WTC11 (cell line): ENCODE measurements at regions not wholly inside any gene's neighbourhood (a gene's known extent, or its start where the extent isn't known, plus 50 kb on each side); places are given as distances from the start of the nearest gene placed in this dataset.

Experiments used
- ATAC-seq: fragments of 200-7000 bp; cut with Tn5 transposase; 2 replicates; pipeline ENCODE4 v1.10.0; 2021; ENCODE audit warnings: mild to moderate bottlenecking, moderate library complexity
- CTCF ChIA-PET: fragments of 300-600 bp; sonication (Branson Sonifier 250); formaldehyde crosslinking; loops from one replicate; lab custom pipeline; 2021; ENCODE audit warnings: antibody characterized with exemption; lab: Charles Lee
- POLR2A ChIA-PET: fragments of 350-600 bp; sonication (Branson Sonifier 250); formaldehyde crosslinking; loops from one replicate; lab custom pipeline; 2021; ENCODE audit warnings: antibody characterized with exemption; lab: Charles Lee
- DNase-seq: peaks from one replicate; pipeline ENCODE4 v3.0.0; 2021; ENCODE audit warnings: low spot score
- H3K27ac Mint-ChIP-seq: 2 replicates; pipeline ENCODE4 v1.8.0; 2021; ENCODE audit warnings: mixed read lengths
- H3K27me3 Mint-ChIP-seq: 2 replicates; pipeline ENCODE4 v1.8.0; 2021; ENCODE audit warnings: low read depth, mild to moderate bottlenecking, moderate library complexity, mixed read lengths
- H3K36me3 Mint-ChIP-seq: 2 replicates; pipeline ENCODE4 v1.8.0; 2021; ENCODE audit warnings: mixed read lengths
- H3K4me1 Mint-ChIP-seq: 2 replicates; pipeline ENCODE4 v1.8.0; 2022; ENCODE audit warnings: mixed read lengths
- H3K4me3 Mint-ChIP-seq: 2 replicates; pipeline ENCODE4 v1.8.0; 2021; ENCODE audit warnings: mild to moderate bottlenecking, moderate library complexity, mixed read lengths
- H3K9me3 Mint-ChIP-seq: 2 replicates; pipeline ENCODE4 v1.8.0; 2021; ENCODE audit warnings: mixed read lengths
- CREM ChIP-seq: sonication (generic); formaldehyde crosslinking; IDR thresholded peaks from 2 replicates; pipeline ENCODE4 v1.8.1; 2022; ENCODE audit warnings: mild to moderate bottlenecking, missing genetic modification reagents, moderate library complexity
- ELF4 ChIP-seq: sonication (generic); formaldehyde crosslinking; IDR thresholded peaks from 2 replicates; pipeline ENCODE4 v1.8.1; 2022; ENCODE audit warnings: low read depth, mild to moderate bottlenecking, moderate library complexity, missing genetic modification reagents
- ETV6 ChIP-seq: sonication (generic); formaldehyde crosslinking; IDR thresholded peaks from 2 replicates; pipeline ENCODE4 v1.8.1; 2022; ENCODE audit warnings: mild to moderate bottlenecking, missing genetic modification reagents
- GRHL2 ChIP-seq: fragments of 250-450 bp; sonication (Bioruptor Pico); IDR thresholded peaks from 2 replicates; pipeline ENCODE4 v1.8.0; 2022; ENCODE audit warnings: mild to moderate bottlenecking, moderate library complexity; ENCODE audit not compliant: insufficient replicate concordance, severe bottlenecking
- GTF2I ChIP-seq: fragments of 250-450 bp; sonication (Bioruptor Pico); conservative IDR thresholded peaks from 2 replicates; pipeline ENCODE4 v1.4.0; 2021; ENCODE audit warnings: mild to moderate bottlenecking
- HMGA2 ChIP-seq: fragments of 250-450 bp; sonication (Bioruptor Pico); IDR thresholded peaks from 2 replicates; pipeline ENCODE4 v1.4.0; 2021; ENCODE audit warnings: mild to moderate bottlenecking, moderate library complexity
- JAZF1 ChIP-seq: fragments of 250-450 bp; sonication (Bioruptor Pico); IDR thresholded peaks from 2 replicates; pipeline ENCODE4 v1.9.0; 2021; ENCODE audit warnings: moderate library complexity, mild to moderate bottlenecking, inconsistent platforms
- NFYB ChIP-seq: sonication (generic); formaldehyde crosslinking; conservative IDR thresholded peaks from 2 replicates; pipeline ENCODE4 v1.8.0; 2022; ENCODE audit warnings: low read depth, missing genetic modification reagents
- TP53 ChIP-seq: sonication (generic); formaldehyde crosslinking; IDR thresholded peaks from 2 replicates; pipeline ENCODE4 v1.8.1; 2023; ENCODE audit warnings: mild to moderate bottlenecking, missing genetic modification reagents
- ZNF219 ChIP-seq: sonication (generic); formaldehyde crosslinking; IDR thresholded peaks from 2 replicates; pipeline ENCODE4 v1.8.0; 2023; ENCODE audit warnings: missing genetic modification reagents, mild to moderate bottlenecking, borderline replicate concordance
- ZNF423 ChIP-seq: fragments of 250-450 bp; sonication (Bioruptor Pico); IDR thresholded peaks from 2 replicates; pipeline ENCODE4 v2.1.2; 2022; ENCODE audit warnings: mild to moderate bottlenecking, moderate library complexity
- ZNF671 ChIP-seq: fragments of 250-450 bp; sonication (Bioruptor Pico); IDR thresholded peaks from 2 replicates; pipeline ENCODE4 v1.8.0; 2021; ENCODE audit warnings: mild to moderate bottlenecking
- TF ChIP-seq, protein P1 (sequence below): sonication (generic); formaldehyde crosslinking; IDR thresholded peaks from 2 replicates; pipeline ENCODE4 v1.8.0; 2023; ENCODE audit warnings: mild to moderate bottlenecking, missing genetic modification reagents
- TF ChIP-seq, protein P2 (sequence below): sonication (generic); formaldehyde crosslinking; IDR thresholded peaks from 2 replicates; pipeline ENCODE4 v1.8.0; 2022; ENCODE audit warnings: mild to moderate bottlenecking, missing genetic modification reagents
- TF ChIP-seq, protein P3 (sequence below): sonication (generic); formaldehyde crosslinking; IDR thresholded peaks from 2 replicates; pipeline ENCODE4 v1.8.1; 2022; ENCODE audit warnings: missing genetic modification reagents, borderline replicate concordance
- TF ChIP-seq, protein P4 (sequence below): fragments of 250-450 bp; sonication (Bioruptor Pico); IDR thresholded peaks from 2 replicates; pipeline ENCODE4 v1.9.0; 2021; ENCODE audit warnings: mild to moderate bottlenecking
- TF ChIP-seq, protein P5 (sequence below): sonication (generic); formaldehyde crosslinking; IDR thresholded peaks from 2 replicates; pipeline ENCODE4 v1.8.1; 2022; ENCODE audit warnings: mild to moderate bottlenecking, moderate library complexity, missing genetic modification reagents
- TF ChIP-seq, protein P6 (sequence below): sonication (generic); formaldehyde crosslinking; IDR thresholded peaks from 2 replicates; pipeline ENCODE4 v1.8.1; 2023; ENCODE audit warnings: mild to moderate bottlenecking, missing genetic modification reagents

DNA sequence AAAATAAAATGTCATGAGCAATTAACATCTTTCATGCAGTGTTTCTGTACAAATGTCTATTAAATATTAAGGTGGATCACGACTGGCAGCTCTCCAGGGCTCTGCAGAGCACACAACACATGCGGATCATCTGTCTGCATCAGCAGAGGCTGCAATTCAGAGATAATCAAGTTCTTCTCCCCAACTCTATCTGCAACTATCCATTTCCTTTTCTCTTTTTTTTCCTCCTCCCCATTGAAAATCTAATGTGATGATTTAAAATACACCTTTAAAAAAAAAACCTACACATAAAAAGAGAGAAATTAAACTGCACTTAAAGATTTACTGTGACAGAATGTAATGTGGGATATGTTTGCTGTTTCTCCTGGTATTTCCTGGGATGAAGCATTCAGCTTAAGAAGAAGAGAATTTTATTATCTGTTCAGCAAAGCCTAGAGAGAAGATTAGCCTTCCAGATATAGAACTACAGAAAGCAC, 352.6 kb upstream of the CCDC54 start (continued):
- no peak for TF ChIP-seq ZNF219 (CRISPR knock-in tag)
- TF ChIP-seq GTF2I (CRISPR knock-in tag) = no peak
- TF ChIP-seq, protein P1, sequence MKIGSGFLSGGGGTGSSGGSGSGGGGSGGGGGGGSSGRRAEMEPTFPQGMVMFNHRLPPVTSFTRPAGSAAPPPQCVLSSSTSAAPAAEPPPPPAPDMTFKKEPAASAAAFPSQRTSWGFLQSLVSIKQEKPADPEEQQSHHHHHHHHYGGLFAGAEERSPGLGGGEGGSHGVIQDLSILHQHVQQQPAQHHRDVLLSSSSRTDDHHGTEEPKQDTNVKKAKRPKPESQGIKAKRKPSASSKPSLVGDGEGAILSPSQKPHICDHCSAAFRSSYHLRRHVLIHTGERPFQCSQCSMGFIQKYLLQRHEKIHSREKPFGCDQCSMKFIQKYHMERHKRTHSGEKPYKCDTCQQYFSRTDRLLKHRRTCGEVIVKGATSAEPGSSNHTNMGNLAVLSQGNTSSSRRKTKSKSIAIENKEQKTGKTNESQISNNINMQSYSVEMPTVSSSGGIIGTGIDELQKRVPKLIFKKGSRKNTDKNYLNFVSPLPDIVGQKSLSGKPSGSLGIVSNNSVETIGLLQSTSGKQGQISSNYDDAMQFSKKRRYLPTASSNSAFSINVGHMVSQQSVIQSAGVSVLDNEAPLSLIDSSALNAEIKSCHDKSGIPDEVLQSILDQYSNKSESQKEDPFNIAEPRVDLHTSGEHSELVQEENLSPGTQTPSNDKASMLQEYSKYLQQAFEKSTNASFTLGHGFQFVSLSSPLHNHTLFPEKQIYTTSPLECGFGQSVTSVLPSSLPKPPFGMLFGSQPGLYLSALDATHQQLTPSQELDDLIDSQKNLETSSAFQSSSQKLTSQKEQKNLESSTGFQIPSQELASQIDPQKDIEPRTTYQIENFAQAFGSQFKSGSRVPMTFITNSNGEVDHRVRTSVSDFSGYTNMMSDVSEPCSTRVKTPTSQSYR (CRISPR knock-in tag) = no peak

DNA sequence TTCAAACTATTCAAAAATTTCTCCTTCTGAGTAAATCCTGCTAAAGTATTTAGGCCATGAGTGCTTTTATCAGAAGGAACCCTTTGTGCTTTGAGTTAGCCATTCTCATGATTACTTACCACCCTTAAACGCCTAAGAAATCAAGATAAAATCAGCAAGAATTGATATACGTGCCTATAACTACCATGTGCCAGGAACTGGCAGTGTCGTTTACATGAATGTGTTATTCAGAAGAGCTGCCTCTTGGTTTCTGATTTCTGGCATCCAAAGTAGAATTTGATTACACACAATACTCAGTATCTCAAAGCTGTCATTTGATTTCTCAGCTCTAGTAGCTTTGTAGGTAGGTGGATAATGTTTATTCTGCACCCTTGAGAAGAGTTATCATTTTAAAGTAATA, 351.3 kb upstream of the CCDC54 start:
- ChIA-PET CTCF (no interaction called here), POLR2A (no interaction called here)
- Mint-ChIP-seq H3K27me3 (no peaks in the 10 kb centered on the region), H3K4me3 (no peak overlapping the region), H3K9me3 (peaks cover under 1% of the 10 kb centered on the region), H3K36me3 (no peaks in the 10 kb centered on the region; the same call in 1 of the 2 replicates), H3K4me1 (peaks cover 14% of the 10 kb centered on the region), H3K27ac (no peak overlapping the region)
- DNase-seq = no peak
- TF ChIP-seq, protein P2, sequence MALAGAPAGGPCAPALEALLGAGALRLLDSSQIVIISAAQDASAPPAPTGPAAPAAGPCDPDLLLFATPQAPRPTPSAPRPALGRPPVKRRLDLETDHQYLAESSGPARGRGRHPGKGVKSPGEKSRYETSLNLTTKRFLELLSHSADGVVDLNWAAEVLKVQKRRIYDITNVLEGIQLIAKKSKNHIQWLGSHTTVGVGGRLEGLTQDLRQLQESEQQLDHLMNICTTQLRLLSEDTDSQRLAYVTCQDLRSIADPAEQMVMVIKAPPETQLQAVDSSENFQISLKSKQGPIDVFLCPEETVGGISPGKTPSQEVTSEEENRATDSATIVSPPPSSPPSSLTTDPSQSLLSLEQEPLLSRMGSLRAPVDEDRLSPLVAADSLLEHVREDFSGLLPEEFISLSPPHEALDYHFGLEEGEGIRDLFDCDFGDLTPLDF = no peak
- TF ChIP-seq JAZF1 (CRISPR knock-in tag) (no peak), TP53 (CRISPR knock-in tag) (no peak), GRHL2 (CRISPR knock-in tag) (no peak), ETV6 (no peak), ZNF219 (CRISPR knock-in tag) (no peak)
- TF ChIP-seq, protein P3, sequence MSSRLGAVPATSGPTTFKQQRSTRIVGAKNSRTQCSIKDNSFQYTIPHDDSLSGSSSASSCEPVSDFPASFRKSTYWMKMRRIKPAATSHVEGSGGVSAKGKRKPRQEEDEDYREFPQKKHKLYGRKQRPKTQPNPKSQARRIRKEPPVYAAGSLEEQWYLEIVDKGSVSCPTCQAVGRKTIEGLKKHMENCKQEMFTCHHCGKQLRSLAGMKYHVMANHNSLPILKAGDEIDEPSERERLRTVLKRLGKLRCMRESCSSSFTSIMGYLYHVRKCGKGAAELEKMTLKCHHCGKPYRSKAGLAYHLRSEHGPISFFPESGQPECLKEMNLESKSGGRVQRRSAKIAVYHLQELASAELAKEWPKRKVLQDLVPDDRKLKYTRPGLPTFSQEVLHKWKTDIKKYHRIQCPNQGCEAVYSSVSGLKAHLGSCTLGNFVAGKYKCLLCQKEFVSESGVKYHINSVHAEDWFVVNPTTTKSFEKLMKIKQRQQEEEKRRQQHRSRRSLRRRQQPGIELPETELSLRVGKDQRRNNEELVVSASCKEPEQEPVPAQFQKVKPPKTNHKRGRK = no peak
- TF ChIP-seq, protein P4, sequence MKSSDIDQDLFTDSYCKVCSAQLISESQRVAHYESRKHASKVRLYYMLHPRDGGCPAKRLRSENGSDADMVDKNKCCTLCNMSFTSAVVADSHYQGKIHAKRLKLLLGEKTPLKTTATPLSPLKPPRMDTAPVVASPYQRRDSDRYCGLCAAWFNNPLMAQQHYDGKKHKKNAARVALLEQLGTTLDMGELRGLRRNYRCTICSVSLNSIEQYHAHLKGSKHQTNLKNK = no peak
- ATAC-seq = no peak

DNA sequence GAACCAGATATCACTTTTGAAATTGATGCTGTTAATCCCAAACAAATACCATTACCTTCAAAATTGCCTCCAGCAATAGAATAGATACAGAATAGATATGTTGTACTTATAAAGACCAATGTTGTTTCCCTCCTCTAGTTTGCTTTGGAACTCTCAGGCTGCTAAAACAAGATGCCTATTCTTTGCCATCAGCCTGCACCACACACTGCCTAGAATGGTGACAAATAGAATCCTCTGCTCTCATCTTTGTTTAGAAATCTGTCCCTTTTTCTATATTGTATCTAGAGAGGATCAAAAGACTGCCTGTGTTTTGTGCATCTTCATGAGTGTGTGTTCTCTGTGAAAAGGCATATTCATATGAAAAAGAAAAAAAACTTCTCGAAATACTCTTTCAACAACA, 349.2 kb upstream of the CCDC54 start:
- TF ChIP-seq, protein P5, sequence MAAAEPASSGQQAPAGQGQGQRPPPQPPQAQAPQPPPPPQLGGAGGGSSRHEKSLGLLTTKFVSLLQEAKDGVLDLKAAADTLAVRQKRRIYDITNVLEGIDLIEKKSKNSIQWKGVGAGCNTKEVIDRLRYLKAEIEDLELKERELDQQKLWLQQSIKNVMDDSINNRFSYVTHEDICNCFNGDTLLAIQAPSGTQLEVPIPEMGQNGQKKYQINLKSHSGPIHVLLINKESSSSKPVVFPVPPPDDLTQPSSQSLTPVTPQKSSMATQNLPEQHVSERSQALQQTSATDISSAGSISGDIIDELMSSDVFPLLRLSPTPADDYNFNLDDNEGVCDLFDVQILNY = no peak
- TF ChIP-seq HMGA2 (no peak), CREM (no peak), ZNF219 (CRISPR knock-in tag) (no peak), ELF4 (CRISPR knock-in tag) (no peak), ZNF423 (CRISPR knock-in tag) (no peak), ZNF671 (CRISPR knock-in tag) (no peak), NFYB (no peak)
- TF ChIP-seq, protein P1 (CRISPR knock-in tag) = no peak
- TF ChIP-seq, protein P6, sequence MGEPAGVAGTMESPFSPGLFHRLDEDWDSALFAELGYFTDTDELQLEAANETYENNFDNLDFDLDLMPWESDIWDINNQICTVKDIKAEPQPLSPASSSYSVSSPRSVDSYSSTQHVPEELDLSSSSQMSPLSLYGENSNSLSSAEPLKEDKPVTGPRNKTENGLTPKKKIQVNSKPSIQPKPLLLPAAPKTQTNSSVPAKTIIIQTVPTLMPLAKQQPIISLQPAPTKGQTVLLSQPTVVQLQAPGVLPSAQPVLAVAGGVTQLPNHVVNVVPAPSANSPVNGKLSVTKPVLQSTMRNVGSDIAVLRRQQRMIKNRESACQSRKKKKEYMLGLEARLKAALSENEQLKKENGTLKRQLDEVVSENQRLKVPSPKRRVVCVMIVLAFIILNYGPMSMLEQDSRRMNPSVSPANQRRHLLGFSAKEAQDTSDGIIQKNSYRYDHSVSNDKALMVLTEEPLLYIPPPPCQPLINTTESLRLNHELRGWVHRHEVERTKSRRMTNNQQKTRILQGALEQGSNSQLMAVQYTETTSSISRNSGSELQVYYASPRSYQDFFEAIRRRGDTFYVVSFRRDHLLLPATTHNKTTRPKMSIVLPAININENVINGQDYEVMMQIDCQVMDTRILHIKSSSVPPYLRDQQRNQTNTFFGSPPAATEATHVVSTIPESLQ (CRISPR knock-in tag) = no peak
- TF ChIP-seq, protein P3 = no peak
- peaks cover 16% of the 10 kb centered on the region for H3K4me1 Mint-ChIP-seq
- ATAC-seq = no peak
- H3K27ac Mint-ChIP-seq = no peak overlapping the region
- no peaks in the 10 kb centered on the region for H3K27me3 Mint-ChIP-seq
- peaks cover 2% of the 10 kb centered on the region for H3K36me3 Mint-ChIP-seq
- ChIA-PET CTCF (no interaction called here), POLR2A (no interaction called here)
- no peak for DNase-seq
- H3K9me3 Mint-ChIP-seq = peaks cover 9% of the 10 kb centered on the region
- H3K4me3 Mint-ChIP-seq = no peak overlapping the region
